ENCODE measurements at regions not wholly inside any gene's neighbourhood (a gene's known extent, or its start where the extent isn't known, plus 50 kb on each side); places are given as distances from the start of the nearest gene placed in this dataset.
"Not testable (repeated sequence)": the region's sequence is repeated elsewhere in the genome, so short reads cannot be mapped to it uniquely, and the experiment has no call there.

- DNase-seq (ENCODE audit: extremely low read depth, low read depth) = no peak
Observed at GRCh38 chr4:156420623-156421022, 467.0 kb upstream of the CTSO start.

DNA sequence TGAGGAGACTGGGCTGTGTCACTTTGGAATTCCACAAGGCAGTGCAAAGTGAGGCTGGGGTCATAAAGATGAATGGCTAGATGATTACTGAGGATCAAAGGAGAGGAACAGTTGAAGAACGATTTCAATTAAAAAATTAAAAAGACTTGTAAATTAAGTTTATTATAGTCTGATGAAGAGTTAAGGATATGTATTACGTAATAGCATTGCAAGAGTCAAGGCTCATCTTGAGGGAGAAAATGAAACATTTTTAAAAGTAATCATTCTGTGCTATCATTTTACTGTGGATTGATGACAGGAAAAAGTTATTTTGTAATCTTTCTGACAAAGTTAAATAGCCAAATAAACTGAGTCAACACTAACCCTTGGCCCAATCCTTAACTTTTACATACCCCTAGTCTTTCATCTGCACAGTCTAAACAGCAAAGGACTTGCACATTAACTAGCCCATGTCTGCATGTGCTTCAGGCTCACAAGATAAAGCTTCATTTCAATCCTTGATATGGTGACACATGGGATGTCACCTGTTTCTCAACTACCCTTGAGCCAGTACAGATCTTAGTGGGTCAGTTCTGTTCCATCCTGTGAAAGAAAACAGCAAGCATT lies 465.5 kb upstream of the CTSO start:
- no peak for DNase-seq (ENCODE audit: extremely low read depth, low read depth)

DNA sequence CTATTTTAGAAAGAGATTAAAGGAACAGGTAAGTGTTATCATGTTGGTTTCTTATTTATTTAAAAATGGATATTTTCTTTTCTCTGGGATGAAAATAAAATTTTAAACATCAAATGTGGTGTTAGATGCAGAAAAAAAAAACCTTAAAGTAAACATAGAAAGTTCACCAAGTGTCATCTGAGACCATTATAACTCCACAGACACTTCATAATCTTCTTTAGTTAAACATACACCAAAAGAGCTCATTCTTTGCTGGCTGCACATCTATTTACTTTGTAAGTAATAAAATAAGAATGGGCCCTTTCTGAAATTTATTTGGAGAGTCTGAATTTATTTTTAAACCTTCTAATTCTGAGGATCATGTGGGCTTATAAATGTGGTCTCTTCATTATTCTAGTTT lies 460.7 kb upstream of the CTSO start:
- DNase-seq (ENCODE audit: extremely low read depth, low read depth) = no peak

DNA sequence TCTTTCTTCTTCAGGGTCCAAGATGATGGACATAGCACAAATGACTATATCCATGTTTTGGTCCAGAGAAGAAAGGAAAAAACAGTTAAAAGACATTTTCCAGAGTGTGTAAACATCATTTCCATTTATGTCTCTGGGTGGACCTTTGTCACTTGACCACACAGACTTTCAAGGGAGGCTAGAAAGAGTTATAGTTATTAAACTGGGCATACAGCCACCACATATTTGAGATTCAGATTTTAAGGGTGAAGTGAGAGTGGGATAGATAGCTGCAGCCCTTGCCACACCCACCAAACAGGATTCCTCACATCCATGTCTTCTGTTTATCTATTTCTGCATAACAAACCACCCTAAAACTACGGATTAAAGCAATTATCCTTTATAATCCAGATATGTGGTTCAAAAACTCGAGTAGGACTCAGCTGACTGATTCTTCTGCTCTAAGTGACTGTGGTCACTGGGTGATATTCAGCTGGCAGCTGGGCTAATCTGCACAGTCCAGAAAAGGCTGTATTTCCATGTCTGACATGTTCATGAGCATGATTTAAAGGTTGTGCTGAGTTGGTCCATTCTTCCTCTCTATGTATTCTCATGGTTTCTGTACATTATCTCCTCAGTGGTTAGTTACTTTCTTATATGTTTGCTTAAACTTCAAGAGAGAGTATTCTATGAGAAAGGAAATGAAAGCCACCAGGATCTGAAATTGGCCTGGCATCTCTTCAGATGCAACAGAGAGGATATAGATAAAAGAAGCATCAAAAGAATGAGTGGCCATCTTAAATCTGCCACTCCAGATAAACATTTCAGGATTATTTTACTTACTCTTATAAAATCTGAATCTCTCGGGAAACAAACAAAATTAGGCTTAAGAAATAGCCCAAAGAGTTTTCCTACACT lies 459.8 kb upstream of the CTSO start:
- no peak for DNase-seq (ENCODE audit: extremely low read depth, low read depth)

DNA sequence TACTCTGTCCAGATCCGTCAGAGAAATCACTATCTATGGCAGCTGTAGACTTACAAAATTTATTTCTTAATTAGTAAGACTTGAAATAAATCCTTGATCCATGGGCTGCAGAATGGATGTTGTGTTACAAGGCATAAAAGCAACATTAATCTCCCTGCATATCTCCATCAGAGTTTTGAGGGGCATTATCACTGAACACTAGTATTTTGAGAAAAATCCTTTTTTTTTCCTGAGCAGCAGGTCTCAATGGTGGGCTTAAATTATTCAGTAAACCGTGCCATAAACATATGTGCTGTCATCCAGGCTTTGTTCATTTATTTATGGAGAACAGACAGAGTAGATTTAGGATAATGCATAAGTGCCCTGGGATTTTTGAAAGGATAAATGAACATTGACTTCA lies 457.9 kb upstream of the CTSO start:
- no peak for DNase-seq (ENCODE audit: extremely low read depth, low read depth)

GRCh38 chr4:156408749-156409148 lies 455.1 kb upstream of the CTSO start:
- no peak for DNase-seq (ENCODE audit: extremely low read depth, low read depth)

DNA sequence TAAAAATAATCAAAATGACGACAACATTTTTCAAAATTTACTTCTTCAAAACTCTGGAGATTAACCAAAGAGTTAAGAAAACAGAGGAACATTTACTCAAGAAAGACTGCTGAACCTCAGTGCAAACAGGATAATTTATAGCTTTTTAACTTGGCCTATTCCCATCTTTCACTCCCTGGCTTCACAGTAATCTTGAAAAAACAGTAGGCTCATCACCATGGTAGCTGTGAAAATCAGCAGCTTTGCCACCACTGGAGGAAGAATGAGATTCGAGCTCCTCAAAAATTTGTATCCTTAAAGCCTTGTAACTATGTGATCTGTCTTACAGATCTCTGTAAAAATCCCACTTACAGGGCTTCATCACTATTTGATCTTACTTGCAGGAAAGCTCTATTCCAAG lies 447.7 kb upstream of the CTSO start:
- DNase-seq (ENCODE audit: extremely low read depth, low read depth) = no peak

DNA sequence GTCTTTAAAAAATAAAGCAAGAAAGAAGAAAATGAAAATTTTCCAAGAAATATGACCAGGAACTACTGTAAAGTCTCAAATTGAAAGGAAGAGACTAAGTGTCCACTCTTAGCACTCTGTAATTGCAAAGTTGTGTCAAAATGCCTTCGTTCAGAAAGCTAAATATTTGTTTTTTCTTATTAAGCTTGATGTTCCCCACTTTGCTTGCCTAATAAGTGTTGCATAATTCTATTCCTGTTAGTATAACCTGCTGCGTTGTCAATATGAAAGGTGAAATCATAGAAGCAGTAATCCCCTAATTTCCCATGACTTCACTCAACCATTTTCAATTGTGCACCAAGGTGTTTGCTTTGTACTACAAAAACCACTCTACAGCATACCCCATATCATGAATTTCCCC lies 442.9 kb upstream of the CTSO start:
- DNase-seq (ENCODE audit: extremely low read depth, low read depth) = no peak

DNA sequence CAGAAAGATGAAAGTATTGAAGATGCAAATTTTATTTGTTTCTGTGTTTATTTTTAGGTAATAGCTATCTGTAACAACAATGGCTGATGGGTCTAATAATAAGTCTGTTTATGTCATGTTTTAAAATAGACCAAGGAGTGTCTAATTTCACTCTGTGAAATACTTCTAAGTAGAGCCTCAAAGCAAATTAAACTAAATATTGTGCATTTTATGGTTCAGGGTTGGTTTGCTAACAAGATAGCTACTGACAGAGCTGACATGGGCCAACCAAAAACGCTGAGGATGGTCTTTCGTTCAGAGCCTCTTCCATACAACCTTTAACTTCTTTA lies 437.6 kb upstream of the CTSO start:
- no peak for DNase-seq (ENCODE audit: extremely low read depth, low read depth)

GRCh38 chr4:156390599-156391324 lies 437.1 kb upstream of the CTSO start:
- DNase-seq (ENCODE audit: extremely low read depth, low read depth) = no peak

- DNase-seq (ENCODE audit: extremely low read depth, low read depth) = no peak
Observed at GRCh38 chr4:156388826-156389225, 435.2 kb upstream of the CTSO start.

DNA sequence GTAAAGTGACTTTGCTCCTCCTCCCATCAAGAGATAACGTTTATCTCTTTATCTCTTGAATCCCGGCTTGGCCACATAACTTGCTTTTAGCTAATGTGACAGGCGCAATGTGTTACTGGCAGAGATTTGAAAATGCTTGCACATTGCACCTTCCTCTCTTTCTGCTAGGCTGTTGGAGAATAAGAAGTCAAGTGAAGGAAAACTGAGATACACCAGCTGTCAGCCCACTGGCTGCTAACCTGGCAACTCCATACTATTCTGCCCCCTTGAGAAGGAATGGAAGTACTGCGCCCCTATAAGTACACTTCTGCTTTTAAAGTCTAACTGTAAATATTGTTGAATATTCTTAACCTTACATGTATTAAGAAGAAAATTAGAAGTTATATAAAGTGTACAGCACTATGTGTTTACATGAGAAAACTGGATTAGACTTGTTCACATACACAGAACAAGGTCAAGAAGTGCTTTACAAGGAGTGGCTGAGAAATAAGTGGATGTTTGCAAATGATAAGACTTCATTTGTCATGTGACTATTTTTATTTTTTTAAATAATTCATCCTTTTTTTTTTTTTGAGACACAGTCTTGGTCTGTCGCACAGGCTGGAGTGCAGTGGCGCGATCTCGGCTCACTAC lies 424.5 kb upstream of the CTSO start:
- DNase-seq (ENCODE audit: extremely low read depth, low read depth) = peak; percentile 6

DNA sequence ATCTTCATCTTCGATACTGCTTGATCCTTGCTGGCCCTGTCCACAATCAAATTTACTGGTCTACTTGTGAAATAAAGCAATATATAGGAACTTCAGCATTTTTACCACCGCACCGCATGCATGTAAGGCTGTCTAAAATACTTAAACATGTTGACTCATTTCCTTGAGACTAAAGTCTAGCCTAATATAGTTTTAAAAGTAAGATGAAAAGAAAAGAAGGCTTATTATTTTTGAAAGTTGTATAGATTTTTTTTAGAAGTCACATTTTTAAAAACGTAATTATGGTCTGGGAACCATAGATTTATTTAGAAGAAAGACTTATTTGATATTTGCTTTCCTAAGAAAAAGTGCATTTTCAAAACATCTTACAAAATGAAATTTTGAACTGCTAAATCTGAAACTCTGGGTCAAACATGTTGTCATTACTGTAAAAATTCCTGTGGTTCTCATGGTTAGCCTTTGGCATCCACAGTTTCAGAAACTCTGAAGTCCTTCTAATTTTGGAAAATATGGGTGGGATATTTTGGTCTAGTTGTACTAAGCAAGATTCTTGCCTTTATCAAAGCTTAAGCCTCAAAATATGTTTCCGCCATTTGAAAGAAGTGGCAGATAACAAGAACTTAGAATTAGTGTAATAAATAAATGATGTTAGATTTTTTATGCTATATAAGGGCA lies 423.5 kb upstream of the CTSO start:
- no peak for DNase-seq (ENCODE audit: extremely low read depth, low read depth)

- DNase-seq (ENCODE audit: extremely low read depth, low read depth) = no peak
Observed at GRCh38 chr4:156374894-156375293, 421.2 kb upstream of the CTSO start.

DNA sequence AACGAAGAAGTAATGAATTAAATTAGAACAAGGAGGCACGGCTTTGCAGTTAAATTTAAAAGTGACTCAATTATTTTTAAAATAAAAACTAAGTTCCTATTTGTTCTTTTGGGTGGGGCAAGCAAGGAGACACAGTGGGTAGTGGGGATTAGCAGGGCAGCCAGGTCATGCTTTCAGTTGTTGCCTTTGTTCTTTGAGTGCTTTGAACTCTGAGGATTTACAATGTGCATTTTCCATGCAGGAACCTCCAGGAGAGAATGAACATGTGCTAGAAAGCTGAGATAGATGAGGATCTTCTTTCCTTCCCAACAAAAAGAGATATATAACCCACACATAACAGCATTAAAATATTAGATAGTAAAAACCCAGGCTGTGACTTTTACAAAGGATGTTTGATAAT lies 420.4 kb upstream of the CTSO start:
- DNase-seq (ENCODE audit: extremely low read depth, low read depth) = no peak

GRCh38 chr4:156367502-156367901 lies 413.8 kb upstream of the CTSO start:
- not testable (repeated sequence) for DNase-seq (ENCODE audit: extremely low read depth, low read depth)

GRCh38 chr4:156362581-156362980 lies 408.9 kb upstream of the CTSO start:
- DNase-seq (ENCODE audit: extremely low read depth, low read depth) = no peak

DNA sequence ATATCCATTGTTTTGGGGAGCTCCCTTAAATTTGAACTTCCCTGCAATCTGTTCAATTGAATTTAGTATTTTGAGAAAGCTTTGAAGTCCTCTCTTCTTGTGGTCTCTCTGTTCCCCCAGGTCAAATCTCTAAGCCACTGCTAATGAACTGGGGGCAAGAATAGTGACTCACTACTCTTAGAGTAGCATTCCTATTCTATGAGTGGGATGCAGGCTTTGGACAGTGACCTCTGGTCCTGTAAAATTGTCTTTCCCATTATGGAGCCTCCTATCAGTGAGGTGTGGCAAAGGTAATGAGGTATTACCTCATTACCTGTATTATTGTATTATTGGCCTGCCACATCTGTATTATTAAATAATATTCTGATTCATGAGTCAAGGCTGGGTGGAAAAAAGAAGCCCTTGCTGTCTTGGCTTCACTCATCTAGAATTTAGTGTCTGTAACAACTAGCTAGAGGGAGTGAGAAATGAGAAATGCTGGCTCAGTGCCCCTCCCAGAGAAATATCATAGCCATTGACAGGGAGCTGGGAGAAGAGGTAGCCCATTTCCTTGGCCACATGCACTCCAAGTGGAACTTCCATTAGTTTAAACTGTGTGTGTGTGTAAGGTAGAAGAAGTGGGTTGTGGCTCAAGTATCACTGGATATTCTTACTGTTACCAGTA lies 393.9 kb upstream of the CTSO start:
- no peak for DNase-seq (ENCODE audit: extremely low read depth, low read depth)

GRCh38 chr4:156346959-156347385 lies 393.3 kb upstream of the CTSO start:
- DNase-seq (ENCODE audit: extremely low read depth, low read depth) = no peak

GRCh38 chr4:156344397-156344796 lies 390.7 kb upstream of the CTSO start:
- no peak for DNase-seq (ENCODE audit: extremely low read depth, low read depth)
